Upper lobe of left lung (tissue), 4 donors: ENCODE measurements at regions not wholly inside any gene's neighbourhood (a gene's known extent, or its start where the extent isn't known, plus 50 kb on each side); places are given as distances from the start of the nearest gene placed in this dataset.
A peak's percentile ranks its signal among the peaks of the same experiment; 100 is the strongest.

Source experiments
- EP300 ChIP-seq, 4 donors: sonication (generic); formaldehyde crosslinking; IDR thresholded peaks; one replicate each; pipeline ENCODE4 v1.5.1; 2017; ENCODE audit warnings: antibody characterized with exemption in 4 of 4, control low read depth in 2 of 4
- POLR2A ChIP-seq, 4 donors: fragments of 450-650 bp; IDR thresholded peaks; one replicate each; pipeline ENCODE4 v1.5.1; 2016 to 2017; ENCODE audit warnings: antibody characterized with exemption in 4 of 4, mild to moderate bottlenecking in 2 of 4
- POLR2AphosphoS5 ChIP-seq, 2 donors: sonication (generic); formaldehyde crosslinking; IDR thresholded peaks; one replicate each; pipeline ENCODE4 v1.5.1; 2017; ENCODE audit warnings: antibody characterized with exemption in 2 of 2
- TF ChIP-seq, protein P1 (sequence below), 6 experiments: fragments of 450-650 bp in 4 of 6; fragments of 200-600 bp in 2 of 6; sonication (generic) in 2 of 6; IDR thresholded peaks; one replicate each; pipeline ENCODE4 v1.5.1; 2016 to 2019; ENCODE audit warnings: antibody characterized with exemption in 6 of 6

GRCh38 chr3:23710555-23710954, 95.2 kb upstream of the UBE2E1 start:
- no peak for TF ChIP-seq EP300 (IDR thresholded peaks at IDR 0.05)
- TF ChIP-seq, protein P1, sequence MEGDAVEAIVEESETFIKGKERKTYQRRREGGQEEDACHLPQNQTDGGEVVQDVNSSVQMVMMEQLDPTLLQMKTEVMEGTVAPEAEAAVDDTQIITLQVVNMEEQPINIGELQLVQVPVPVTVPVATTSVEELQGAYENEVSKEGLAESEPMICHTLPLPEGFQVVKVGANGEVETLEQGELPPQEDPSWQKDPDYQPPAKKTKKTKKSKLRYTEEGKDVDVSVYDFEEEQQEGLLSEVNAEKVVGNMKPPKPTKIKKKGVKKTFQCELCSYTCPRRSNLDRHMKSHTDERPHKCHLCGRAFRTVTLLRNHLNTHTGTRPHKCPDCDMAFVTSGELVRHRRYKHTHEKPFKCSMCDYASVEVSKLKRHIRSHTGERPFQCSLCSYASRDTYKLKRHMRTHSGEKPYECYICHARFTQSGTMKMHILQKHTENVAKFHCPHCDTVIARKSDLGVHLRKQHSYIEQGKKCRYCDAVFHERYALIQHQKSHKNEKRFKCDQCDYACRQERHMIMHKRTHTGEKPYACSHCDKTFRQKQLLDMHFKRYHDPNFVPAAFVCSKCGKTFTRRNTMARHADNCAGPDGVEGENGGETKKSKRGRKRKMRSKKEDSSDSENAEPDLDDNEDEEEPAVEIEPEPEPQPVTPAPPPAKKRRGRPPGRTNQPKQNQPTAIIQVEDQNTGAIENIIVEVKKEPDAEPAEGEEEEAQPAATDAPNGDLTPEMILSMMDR (IDR thresholded peaks at IDR 0.05): no peak
- TF ChIP-seq POLR2AphosphoS5 (IDR thresholded peaks at IDR 0.05): peak; percentile 61 to 62
- TF ChIP-seq POLR2A (IDR thresholded peaks at IDR 0.05): no peak
